ENCODE measurements at regions not wholly inside any gene's neighbourhood (a gene's known extent, or its start where the extent isn't known, plus 50 kb on each side); places are given as distances from the start of the nearest gene placed in this dataset.

DNA sequence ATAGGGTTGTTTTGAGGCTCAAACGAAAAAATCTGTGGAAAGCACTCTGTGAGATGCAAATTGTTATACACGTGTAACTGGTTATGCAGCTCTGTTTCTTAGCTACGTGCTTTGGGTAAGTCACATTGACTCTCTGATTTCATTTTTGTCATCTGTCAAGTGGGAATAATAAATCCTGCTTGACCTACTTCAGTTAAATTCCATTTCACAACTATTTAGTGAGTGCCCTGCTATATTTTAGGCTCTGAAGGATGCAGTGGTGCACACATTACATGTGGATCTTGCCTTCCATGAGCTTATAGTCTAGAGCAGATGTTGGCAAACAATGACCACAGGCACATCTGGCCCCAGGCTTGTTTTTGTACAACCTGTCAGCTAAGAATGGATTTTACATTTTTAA, 133.6 kb upstream of the PLET1 start:
- no peak overlapping the region for H2AFZ ChIP-seq
- H3K4me2 ChIP-seq: no peak overlapping the region
- H3K9me2 ChIP-seq (replicated peaks; ENCODE audit: insufficient read depth): no peaks in the 10 kb centered on the region
- H3K79me2 ChIP-seq: no peaks in the 10 kb centered on the region
- TF ChIP-seq, protein P1, sequence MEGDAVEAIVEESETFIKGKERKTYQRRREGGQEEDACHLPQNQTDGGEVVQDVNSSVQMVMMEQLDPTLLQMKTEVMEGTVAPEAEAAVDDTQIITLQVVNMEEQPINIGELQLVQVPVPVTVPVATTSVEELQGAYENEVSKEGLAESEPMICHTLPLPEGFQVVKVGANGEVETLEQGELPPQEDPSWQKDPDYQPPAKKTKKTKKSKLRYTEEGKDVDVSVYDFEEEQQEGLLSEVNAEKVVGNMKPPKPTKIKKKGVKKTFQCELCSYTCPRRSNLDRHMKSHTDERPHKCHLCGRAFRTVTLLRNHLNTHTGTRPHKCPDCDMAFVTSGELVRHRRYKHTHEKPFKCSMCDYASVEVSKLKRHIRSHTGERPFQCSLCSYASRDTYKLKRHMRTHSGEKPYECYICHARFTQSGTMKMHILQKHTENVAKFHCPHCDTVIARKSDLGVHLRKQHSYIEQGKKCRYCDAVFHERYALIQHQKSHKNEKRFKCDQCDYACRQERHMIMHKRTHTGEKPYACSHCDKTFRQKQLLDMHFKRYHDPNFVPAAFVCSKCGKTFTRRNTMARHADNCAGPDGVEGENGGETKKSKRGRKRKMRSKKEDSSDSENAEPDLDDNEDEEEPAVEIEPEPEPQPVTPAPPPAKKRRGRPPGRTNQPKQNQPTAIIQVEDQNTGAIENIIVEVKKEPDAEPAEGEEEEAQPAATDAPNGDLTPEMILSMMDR (IDR thresholded peaks at IDR 0.05; ENCODE audit: poor library complexity): no peak
- TF ChIP-seq EZH2 (IDR thresholded peaks at IDR 0.05; ENCODE audit: borderline replicate concordance): no peak
- TF ChIP-seq EZH2phosphoT487 (IDR thresholded peaks at IDR 0.05; ENCODE audit: low read depth, severe bottlenecking, unreplicated experiment): no peak
- no peak overlapping the region for H3K27ac ChIP-seq
- no peaks in the 10 kb centered on the region for H4K20me1 ChIP-seq (ENCODE audit: insufficient read depth, poor library complexity, severe bottlenecking)
- H3K36me3 ChIP-seq (replicated peaks; ENCODE audit: insufficient read depth, low read depth): no peaks in the 10 kb centered on the region
- DNase-seq (ENCODE audit: low spot score): no peak
- H3K4me1 ChIP-seq (ENCODE audit: insufficient read depth): no peaks in the 10 kb centered on the region
- WGBS (ENCODE audit: low lambda C conversion rate, missing lambda C conversion rate): 57% methylated on average over 3 of the region's 3 CpGs
- no peaks in the 10 kb centered on the region for H3K27me3 ChIP-seq
- H3K9me3 ChIP-seq (ENCODE audit: low read depth): no peaks in the 10 kb centered on the region
- H3K4me3 ChIP-seq: no peak overlapping the region

DNA sequence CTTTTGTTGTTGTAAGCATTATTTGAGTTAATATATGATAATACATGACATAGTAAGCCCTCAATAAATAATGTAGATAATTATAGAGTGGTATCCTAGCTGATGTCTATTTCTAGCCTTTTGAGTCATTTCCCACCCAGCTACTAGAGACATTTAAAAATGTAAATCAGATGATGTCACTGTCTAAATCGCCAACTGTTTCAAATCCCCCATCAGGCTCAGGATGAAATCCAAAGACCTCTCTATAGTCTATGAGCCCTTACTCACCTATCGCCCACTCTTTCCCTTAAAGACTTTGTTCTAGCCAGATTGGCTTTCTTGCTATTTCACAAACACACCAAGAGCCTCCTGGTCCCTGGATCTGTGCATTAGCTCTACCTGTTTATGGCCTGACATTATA, 135.4 kb upstream of the PLET1 start:
- no peak overlapping the region for H2AFZ ChIP-seq
- H3K36me3 ChIP-seq (replicated peaks; ENCODE audit: insufficient read depth, low read depth): no peaks in the 10 kb centered on the region
- no peak overlapping the region for H3K4me3 ChIP-seq
- H3K27me3 ChIP-seq: no peaks in the 10 kb centered on the region
- H4K20me1 ChIP-seq (ENCODE audit: insufficient read depth, poor library complexity, severe bottlenecking): no peaks in the 10 kb centered on the region
- no peaks in the 10 kb centered on the region for H3K9me3 ChIP-seq (ENCODE audit: low read depth)
- H3K4me2 ChIP-seq: no peak overlapping the region
- no peak overlapping the region for H3K27ac ChIP-seq
- H3K9me2 ChIP-seq (replicated peaks; ENCODE audit: insufficient read depth): no peaks in the 10 kb centered on the region
- no peaks in the 10 kb centered on the region for H3K79me2 ChIP-seq
- H3K4me1 ChIP-seq (ENCODE audit: insufficient read depth): no peaks in the 10 kb centered on the region
- DNase-seq (ENCODE audit: low spot score): no peak
- 94% methylated on average over 2 of the region's 2 CpGs for WGBS (ENCODE audit: low lambda C conversion rate, missing lambda C conversion rate)
- TF ChIP-seq, protein P1 (IDR thresholded peaks at IDR 0.05; ENCODE audit: poor library complexity): no peak
- no peak for TF ChIP-seq EZH2 (IDR thresholded peaks at IDR 0.05; ENCODE audit: borderline replicate concordance)

DNA sequence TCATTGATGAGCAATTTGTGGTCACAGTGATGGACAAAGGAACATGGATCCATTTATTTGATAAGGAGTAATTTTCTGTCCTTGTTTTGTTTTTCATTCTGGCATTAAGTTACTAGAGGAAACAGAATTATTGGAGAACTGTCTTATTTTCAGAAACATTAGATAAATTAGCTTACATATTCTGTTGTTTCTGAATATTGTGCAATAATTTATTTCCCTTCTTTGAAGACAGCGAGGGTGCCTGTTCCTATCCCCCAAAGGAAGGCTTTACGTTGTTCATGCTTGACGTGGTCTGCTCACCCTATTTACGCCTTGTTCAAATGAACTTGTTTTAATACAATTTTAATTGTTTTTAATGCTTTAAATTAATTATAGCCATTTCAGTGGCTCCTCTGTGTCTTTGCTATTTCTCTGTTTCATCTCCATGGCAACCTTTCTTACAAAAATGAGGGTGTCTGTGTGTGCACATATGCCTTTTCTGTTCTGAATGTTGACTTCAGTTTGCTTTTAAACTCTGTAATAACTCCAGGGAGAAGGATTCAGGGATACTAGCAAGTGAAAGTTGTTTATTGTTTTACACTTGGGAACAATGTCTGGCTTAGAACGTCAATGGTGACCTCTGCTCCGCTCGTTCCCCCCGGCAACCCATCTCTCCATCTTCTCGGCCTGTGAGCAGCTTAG, 138.3 kb upstream of the PLET1 start:
- Histone ChIP-seq H3K9me3 (ENCODE audit: low read depth) (no peaks in the 10 kb centered on the region), H2AFZ (no peak overlapping the region)
- DNase-seq (ENCODE audit: low spot score): no peak

More for the DNA sequence above, 138.3 kb upstream of the PLET1 start:
- TF ChIP-seq, protein P1 (IDR thresholded peaks at IDR 0.05; ENCODE audit: poor library complexity): no peak
- TF ChIP-seq EZH2phosphoT487 (IDR thresholded peaks at IDR 0.05; ENCODE audit: low read depth, severe bottlenecking, unreplicated experiment) (no peak), EZH2 (IDR thresholded peaks at IDR 0.05; ENCODE audit: borderline replicate concordance) (no peak)
- Histone ChIP-seq H3K4me2 (no peak overlapping the region), H3K4me3 (no peak overlapping the region), H3K27ac (no peak overlapping the region), H3K9me2 (replicated peaks; ENCODE audit: insufficient read depth) (no peaks in the 10 kb centered on the region), H3K4me1 (ENCODE audit: insufficient read depth) (no peaks in the 10 kb centered on the region), H4K20me1 (ENCODE audit: insufficient read depth, poor library complexity, severe bottlenecking) (no peaks in the 10 kb centered on the region), H3K27me3 (no peaks in the 10 kb centered on the region), H3K36me3 (replicated peaks; ENCODE audit: insufficient read depth, low read depth) (no peaks in the 10 kb centered on the region), H3K79me2 (no peaks in the 10 kb centered on the region)
- WGBS (ENCODE audit: low lambda C conversion rate, missing lambda C conversion rate): 84% methylated on average over 9 of the region's 9 CpGs

Measured in hepatocyte (in vitro differentiated cells).